ENCODE measurements at regions not wholly inside any gene's neighbourhood (a gene's known extent, or its start where the extent isn't known, plus 50 kb on each side); places are given as distances from the start of the nearest gene placed in this dataset.

DNA sequence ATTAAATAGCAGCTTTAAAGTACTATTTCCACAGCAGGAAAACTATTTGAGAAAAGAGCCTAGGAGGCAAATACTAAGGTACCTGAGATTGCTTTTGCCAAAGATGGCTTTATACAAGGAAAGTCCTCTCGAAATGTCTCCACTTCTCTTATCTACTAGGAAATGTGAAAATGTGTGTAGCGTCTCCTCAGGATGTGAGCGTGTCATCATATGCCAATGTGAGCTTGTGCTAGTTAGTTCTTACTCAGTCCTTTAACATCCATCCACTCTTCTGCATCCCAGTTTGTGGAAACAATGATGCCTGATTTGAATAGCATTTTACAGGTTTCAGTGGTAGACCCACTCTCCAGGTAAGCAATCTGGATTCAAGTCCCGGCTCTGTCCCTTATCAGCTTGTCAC, 421.0 kb downstream of the DYNC2H1 start:
- DNase-seq (ENCODE audit: low spot score), result no peak

DNA sequence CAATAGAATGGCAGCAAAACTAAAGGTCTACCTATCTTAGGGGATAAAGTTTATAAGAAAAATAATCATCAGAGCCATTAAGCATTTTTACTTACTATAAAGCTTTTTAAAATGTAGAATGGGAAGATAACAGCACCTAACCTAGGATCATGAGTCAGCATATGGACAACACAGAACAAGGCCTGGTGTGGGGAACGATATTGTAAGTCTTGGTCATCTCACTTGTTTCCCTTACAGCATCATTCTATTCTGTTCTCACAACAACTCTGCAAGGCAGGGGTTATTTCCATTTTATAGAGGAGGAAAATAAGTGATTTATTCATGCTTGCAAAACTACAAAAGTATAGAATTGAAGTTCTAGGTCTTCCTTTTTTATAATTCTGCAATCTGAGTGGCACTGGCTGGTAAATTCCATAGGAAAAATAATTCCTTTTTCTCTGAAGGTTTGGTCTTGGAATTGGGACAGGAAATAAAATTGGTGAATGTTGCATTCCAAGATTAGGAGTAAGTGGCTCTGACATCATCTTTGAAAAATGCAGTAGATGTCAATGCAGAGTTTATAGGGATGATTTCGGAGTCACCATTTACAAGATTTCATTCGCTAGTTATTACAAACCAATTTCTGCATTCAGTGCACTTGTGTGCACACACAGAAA, 423.0 kb downstream of the DYNC2H1 start:
- DNase-seq (ENCODE audit: low spot score), result no peak

DNA sequence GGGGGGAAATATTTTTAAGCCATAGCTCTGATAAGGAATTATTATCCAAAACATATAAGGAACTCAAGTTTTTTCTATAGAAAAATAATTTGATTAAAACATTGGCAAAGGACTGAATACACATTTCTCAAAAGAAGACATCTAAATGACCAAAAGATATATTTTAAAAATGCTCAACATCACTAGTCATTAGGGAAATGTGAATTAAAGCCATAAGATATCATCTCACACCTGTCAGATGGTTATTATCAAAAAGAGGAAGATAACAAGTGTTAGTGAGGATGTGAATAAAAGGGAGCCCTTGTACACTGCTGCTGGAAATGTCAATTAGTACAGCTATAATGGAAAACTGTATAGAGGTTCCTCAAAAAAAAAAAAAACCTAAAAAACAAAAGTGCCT, 425.0 kb downstream of the DYNC2H1 start:
- no peak for DNase-seq (ENCODE audit: low spot score)

DNA sequence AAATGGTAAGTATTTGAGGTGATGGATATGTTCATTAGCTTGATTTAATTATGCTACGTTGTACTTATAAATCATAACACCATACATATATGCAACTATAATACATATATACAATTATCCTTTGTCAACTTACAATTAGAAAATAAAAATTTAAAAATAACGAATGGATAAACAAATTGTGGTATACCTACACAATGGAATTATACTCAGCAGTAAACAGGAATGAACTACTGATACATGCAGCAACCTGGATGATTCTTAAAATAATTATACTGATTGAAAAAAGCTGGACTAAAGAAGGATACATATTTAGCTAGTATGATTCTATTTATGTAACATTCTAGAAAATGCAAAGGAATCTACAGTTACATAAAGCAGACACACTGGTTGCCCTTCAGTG, 425.7 kb downstream of the DYNC2H1 start:
- DNase-seq (ENCODE audit: low spot score), result no peak

DNA sequence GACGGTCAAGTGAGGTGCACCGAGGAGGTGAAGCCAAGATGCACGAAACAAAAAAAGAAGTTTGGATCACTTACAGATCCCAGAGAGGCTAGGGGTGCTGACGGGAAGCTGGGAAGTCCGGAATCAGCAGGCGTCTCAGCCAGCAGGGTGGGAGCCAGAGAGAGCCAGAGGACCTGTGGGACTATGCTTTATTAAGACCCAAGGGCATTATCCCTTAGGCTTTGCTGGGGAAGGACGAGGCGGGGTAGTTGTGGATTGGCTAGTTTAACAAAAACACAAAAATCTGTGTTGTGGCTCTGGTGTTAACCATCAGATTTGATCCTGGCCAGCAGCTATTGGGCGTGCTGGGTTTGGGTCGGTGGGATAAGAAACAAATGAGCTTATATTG, 427.1 kb downstream of the DYNC2H1 start:
- no peak for DNase-seq (ENCODE audit: low spot score)

DNA sequence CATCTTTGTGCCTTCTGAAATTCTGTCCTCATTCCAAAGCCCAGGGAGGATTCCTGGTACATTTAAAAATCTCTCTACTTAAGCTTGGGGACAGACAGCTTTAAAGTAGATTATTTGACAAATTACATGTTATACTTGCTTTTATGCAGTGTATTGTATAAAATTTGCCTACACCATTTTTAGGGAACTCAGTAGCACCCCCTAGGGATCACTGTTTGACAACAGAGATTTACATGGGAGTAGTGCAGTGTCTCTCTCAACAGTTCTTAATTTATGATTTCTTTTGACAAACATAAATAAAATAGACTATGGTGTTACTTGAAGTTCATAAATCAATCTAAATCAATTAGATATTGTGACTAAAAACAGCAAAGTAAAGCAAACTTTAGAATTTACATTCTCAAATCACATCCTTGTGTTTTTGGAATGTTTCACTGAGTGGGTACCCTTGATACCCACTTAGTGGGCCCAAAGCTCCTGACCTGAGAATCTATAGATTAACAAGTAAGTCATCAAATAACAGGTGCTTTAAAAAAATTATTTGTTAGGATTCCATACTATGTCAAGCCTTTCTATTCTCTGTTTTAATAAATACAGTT, 428.8 kb downstream of the DYNC2H1 start:
- peak; percentile 15 for DNase-seq (ENCODE audit: low spot score)

DNA sequence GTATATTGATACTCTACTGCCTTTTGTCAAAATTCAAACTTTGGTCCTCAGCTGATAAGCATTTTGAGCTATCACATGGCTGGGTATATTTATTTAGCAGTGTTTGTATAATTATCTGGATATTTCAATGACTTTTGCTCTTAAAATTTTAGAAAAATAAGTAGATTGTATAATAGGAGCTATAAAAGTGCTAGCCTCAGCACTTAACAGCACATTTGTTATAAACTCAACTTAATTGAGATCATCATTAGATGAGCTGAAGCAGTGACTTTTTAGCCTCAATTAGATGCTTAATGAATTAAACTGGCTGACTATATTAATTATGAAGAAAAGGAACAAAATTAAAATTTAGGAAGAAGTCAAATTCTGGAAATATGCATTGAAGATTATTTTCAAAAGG, 429.9 kb downstream of the DYNC2H1 start:
- DNase-seq (ENCODE audit: low spot score), result no peak

DNA sequence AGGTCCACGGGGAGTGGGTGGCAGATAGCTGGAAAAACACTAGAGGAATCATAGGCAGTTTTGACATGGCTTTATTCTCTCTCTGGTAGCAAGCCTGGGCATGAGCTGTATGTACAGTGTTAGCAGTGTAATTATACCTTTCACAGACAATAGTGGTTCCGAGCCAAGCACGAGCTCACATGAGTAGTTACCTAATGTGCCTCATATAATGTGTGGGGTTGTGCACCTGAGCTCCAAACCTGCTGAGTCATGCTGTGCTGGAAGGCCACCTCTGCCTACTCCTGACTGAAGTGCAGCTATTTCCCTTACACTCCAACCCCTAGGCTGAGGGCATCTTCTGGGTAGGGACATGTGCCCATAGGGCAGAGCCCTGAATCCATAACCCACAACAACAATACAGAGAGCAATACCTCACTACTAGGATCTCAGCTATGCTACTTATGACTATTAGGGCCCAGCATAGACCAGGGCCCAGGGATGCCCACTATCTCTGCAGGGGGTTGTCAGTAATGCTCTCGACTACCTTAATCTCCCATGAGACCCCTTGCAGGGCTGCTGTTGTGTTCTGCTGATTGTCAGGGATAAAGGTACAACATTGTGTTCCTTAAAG, 432.1 kb downstream of the DYNC2H1 start:
- no peak for DNase-seq (ENCODE audit: low spot score)

DNA sequence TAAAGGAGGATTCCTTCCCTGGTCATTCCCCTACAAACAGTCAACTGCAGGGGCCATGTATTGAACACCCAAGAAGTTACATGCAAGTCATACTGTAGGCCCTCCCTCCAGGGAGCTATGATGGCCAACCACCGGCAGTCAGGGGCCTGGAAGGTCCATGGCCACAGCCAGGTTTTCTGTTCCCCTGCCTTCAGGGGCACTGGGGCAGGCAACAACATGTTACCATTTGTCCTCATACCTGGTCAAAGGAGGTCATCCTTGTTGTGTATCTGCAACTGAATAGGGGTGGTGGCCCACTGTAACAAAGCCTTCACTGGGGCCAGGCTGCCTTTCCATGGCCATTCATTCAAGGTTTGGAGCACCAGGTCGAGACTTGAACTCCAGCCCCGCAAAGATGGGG, 433.6 kb downstream of the DYNC2H1 start:
- no peak for DNase-seq (ENCODE audit: low spot score)

DNA sequence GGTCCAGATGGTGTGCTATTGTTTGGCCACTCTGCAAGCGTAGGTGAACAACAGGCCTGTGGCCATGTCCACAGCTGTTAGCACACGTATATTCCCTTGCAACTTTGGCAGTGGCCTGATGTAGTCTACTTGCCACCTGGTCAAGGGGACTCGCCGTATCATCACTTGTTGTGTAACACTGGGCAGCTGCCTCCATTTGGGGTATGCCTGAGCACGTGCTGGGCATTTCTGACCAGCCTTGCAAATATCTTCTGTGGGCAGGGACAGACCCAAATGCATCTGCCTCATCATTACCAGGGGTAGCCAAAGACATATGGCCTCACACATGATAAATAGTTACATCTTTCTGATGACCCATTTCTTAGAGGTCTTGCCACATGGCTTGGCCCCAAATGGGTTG, 434.2 kb downstream of the DYNC2H1 start:
- no peak for DNase-seq (ENCODE audit: low spot score)

DNA sequence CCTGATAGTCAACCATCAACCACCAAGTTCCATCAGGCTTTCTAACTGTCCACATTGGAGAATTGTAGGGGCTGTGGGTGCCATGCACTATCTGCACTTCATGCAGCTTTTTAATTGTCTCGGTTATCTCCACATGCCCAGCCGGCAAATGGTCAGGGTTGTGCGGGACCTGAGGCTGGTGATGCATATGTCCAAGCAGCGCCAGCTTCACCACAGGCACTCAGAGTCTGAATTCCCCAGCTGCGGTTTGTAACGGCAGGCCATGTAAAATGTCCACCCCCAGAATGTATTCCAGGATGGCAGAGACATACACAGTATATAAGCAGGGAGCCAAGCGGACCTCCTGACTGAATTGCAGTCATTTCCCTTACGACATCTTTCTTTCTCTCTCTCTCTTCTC, 435.6 kb downstream of the DYNC2H1 start:
- no peak for DNase-seq (ENCODE audit: low spot score)

DNA sequence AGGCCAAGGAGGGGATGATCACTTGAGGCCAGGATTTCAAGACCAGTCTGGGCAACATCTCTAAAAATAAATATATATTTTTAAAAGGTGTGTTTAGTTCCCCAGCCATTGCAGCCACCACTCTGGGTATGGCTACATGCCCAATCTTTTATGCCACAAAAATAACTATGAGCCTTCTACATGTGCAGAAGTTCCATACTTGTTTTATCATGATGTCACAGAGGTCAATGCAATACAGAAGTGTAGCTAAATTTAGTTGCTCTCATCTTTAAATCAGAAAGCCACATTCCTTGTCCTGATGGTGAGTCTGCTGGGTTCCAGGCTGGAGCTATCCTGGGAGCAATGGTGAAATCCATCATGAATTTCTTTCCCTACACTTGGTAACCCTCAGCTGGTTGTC, 436.3 kb downstream of the DYNC2H1 start:
- no peak for DNase-seq (ENCODE audit: low spot score)

DNA sequence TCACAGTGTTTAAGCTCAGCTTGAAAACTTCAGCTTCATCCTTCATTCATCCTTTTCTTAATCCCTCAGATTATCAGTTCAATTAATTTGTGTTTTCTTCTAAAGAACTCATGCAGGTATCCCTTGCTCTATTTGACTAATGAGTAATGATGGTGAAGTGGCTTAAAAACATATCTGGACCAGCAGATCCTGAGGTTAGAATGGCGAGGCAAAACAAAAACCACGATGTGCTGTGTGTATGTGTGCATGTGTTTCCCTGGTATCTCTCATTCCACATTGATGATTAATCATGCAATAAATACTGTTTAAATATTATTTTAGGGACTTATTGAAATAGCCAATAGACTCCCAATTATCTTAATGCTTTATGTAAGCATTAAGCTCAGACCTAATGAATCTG, 437.0 kb downstream of the DYNC2H1 start:
- DNase-seq (ENCODE audit: low spot score), result no peak

DNA sequence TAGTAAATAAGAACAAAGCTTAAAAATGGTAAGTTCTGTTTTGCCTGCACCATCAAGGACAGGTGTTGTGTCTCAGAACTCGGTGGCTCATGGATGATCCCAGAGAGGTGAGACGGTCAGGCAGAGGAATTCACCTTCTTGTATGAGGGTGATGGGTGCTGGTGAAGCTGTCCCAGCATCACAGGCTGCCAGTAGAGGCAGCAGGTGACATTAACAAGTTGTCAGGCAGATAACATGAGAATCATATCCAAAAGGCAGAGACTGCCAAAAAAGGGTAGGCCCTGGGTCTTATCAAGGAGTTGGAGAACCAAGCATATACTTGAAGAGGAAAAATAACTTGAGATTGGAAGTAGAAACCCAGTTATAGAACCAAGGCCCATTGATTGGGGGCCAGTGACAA, 437.8 kb downstream of the DYNC2H1 start:
- no peak for DNase-seq (ENCODE audit: low spot score)

DNA sequence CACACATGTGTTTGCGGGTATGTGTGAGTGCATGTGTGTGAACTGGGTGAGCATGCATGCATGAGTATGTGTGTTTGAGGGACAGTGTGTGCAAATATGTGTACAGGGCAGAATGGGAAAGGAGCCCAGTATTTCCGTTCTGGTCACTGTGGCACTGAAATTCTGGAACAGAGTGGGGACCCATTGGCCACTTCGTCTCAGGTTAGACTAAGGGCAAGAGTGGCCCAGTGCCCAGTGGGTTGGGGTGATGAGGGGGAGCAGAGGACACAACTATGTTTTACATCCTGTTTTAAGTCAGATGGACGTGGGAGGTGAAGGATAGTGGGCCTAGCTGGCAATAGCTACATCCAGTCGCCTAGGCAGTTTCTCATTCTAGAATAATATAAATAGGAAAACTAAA, 438.5 kb downstream of the DYNC2H1 start:
- no peak for DNase-seq (ENCODE audit: low spot score)

DNA sequence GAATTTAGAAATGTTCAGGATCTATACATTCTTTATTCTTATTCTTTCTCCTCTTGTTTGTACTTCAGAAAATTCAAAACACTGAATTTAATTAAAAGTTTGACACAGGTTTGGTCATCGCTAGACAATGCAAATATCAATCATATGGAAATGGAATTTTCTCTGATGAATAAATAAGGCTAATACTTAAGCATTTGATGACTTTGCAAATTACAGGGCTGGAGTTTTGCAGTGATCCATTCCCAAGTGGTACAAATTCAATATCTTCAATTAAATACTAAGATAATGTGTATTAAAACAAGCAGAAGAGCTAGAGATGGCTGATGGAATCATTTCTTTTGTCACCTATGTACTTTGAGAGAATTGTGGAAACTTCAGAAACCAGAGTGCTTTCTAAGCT, 439.6 kb downstream of the DYNC2H1 start:
- no peak for DNase-seq (ENCODE audit: low spot score)

DNA sequence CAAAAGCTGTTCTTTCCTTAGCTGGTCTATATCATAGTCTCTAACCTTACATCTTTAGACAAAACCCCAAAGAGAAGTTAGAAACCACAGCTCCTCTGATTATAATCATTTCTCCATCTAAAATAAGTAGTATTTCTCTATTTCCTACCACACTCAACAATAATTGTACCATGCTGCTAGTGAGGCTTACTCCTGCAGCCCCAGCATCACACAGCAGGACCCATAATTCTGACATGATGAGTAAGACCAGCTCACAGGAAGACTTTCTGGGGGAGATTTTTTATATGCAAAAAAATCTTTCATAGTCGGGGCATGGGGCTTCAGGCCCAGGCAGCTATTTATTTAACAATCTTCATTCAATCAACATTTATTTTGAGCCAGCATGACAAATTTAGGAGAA, 441.6 kb downstream of the DYNC2H1 start:
- no peak for DNase-seq (ENCODE audit: low spot score)

DNA sequence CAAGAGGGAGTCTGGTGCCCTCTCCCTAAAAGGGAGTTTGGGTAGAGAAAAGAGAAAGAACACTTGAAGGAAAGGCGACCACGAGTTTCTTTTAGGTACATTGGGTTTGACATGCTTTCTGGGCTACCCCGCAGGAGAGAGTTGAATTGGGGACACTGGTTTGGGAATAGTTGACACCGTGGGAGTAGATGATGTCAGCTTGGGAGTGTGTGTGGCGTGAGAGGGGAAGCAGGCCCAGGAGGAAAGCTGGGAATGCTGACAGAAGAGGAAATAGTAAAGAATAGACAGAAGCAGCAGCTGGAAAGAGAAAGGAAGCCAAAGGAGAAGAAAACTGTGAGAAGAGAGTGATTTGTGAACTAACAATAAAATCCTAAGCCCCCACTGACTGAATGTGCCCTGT, 442.9 kb downstream of the DYNC2H1 start:
- DNase-seq (ENCODE audit: low spot score), result no peak

DNA sequence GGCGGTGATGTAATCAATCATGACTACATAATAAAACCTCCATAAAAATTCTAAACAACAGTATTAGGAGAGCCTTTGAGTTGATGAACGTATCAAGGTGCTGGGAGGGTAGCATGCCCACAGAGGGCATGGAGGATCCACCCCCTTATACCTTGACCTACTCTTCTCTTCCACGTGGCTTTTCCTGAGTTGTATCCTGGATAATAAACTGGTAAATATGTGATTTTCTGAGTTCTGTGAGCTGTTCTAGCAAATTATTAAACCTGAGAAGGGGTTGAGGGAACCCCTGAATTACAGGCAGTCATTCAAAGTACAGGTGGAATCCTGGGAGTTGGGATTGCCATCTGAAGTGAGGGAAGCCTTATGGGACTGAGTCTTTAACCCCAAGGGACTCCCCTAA, 446.9 kb downstream of the DYNC2H1 start:
- DNase-seq (ENCODE audit: low spot score), result no peak

DNA sequence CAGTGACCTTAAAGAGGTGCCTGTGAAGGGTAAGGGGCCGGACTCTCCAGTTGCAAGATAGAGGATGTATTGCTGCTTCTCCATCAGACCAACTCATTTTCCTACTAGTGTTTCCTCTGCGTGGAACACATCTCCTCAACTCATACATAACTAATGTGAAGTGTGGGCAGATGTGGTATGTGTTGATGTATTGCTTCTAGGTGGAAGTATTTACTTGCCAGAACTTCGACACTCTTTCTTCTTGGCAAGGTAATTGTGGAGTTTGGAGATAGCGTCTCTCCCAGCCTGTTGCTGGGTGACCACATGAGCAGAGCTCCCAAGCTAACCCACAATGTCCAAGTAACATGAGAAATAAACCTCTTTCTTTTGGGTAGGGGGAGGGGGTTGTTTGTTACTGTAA, 456.9 kb downstream of the DYNC2H1 start:
- no peak for DNase-seq (ENCODE audit: low spot score)

DNA sequence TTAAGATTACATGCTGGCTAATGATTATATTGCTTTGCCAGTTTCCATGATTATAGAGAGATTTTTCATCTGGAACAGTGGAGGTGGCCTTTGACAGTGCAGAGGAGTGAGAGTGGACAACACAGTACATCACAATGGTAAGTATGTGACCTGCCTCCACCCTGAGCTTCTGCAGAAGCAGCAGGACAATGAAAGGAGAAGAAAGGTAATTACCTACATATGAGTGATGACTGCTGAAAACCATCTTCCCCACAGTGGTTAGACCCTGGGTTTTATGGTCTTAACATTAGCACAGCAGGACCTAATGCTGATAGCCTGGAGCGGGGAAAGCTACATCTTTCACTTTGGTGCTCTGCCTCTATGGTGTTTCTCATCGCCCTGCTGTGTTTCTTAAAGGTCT, 454.7 kb upstream of the DDI1 start:
- DNase-seq (ENCODE audit: low spot score), result no peak

DNA sequence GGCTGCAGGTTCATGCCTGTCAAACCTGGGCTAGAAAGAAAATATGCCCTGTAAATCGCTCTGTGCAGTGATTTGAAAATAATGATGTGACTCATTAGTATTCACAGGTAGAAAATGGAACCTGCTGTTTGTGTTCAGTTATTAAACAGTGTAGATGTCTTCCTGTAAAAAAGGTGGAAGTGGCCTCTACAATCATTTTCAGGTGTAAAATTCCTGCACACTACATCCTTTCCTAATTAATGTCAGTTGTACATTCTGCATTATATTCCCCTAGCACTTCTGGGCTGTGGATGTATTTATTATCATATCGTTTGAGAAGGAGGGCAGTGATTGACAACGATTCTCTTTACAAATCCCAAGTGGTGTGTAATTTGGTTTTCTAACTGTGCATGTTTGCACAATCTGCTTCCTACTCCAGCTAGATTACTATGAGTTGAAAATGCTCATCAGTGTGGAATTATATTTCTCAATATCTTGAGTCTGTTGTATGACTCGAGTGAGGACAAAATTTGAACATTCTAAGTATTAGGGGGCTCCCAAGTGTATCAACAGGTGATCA, 454.0 kb upstream of the DDI1 start:
- DNase-seq (ENCODE audit: low spot score), result no peak

DNA sequence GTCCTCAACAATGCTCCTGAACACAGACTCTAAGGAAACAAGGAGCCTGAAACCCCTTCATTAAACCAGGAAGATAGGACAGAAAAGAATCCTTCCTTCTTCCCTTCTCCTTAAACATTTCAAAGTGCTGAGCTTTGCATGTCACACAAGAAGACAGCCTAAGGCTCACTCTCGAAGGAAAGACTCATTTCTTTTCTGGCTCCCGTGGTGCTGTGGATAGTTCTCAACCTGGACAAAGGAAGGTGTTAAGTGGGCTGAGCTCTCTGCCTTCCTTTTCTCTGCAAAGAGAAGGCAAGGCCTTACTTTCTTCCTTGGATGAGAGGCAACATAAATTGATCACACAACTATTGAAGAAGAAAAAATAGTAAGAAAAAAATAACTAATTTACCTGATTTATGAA, 452.4 kb upstream of the DDI1 start:
- no peak for DNase-seq (ENCODE audit: low spot score)

DNA sequence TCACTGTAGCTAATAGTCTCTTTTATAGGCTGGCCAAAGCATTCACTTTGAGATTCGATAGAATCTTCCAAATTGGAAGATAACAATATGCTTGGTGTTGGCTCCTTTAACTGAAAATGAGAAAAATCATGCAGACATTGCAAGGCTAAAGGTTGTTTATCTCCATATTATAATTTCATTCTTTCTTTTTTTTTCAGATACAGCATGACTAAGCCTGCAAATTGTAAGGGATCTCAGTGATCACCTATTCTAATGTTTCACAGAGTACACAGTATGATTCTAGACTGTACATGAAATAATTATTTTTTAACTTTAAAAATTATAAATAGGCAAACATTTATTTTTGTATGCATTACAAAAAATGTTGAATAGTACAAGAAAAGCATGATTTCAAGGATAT, 451.7 kb upstream of the DDI1 start:
- no peak for DNase-seq (ENCODE audit: low spot score)

All from germinal center (tissue), 1 donor.